MM.1S (cell line): ENCODE measurements at regions not wholly inside any gene's neighbourhood (a gene's known extent, or its start where the extent isn't known, plus 50 kb on each side); places are given as distances from the start of the nearest gene placed in this dataset.

Experiments
- DNase-seq: peaks from one replicate; pipeline ENCODE4 v3.0.0-alpha.2; 2015
- H2AFZ ChIP-seq: fragments of 300-600 bp; sonication (generic); 2 replicates; pipeline ENCODE4 v1.6.0; 2016; ENCODE audit warnings: antibody characterized with exemption, low read length
- H3F3A ChIP-seq: fragments of 300-600 bp; sonication (generic); 2 replicates; pipeline ENCODE4 v1.6.1; 2016; ENCODE audit warnings: mild to moderate bottlenecking, antibody characterized with exemption, low read length, moderate library complexity, mixed read lengths; ENCODE audit not compliant: insufficient read depth
- H3K27ac ChIP-seq: fragments of 300-600 bp; sonication (generic); 2 replicates; pipeline ENCODE4 v1.5.1; 2016; ENCODE audit warnings: mild to moderate bottlenecking, low read length
- H3K27me3 ChIP-seq: fragments of 300-600 bp; sonication (generic); replicated peaks from 2 replicates; pipeline ENCODE4 v1.6.0; 2016; ENCODE audit warnings: low read length; ENCODE audit not compliant: insufficient read depth
- H3K36me3 ChIP-seq: fragments of 300-600 bp; sonication (generic); replicated peaks from 2 replicates; pipeline ENCODE4 v1.6.1; 2016; ENCODE audit warnings: mild to moderate bottlenecking, low read length, mixed read lengths; ENCODE audit not compliant: insufficient read depth
- H3K4me1 ChIP-seq: fragments of 300-600 bp; sonication (generic); 2 replicates; pipeline ENCODE4 v1.6.1; 2016; ENCODE audit warnings: low read length, mixed read lengths
- H3K4me2 ChIP-seq: fragments of 300-600 bp; sonication (generic); 2 replicates; pipeline ENCODE4 v1.6.0; 2016; ENCODE audit warnings: low read depth, low read length
- H3K4me3 ChIP-seq: fragments of 300-600 bp; sonication (generic); 2 replicates; pipeline ENCODE4 v1.5.1; 2016; ENCODE audit warnings: low read length, mixed read lengths
- H3K79me2 ChIP-seq: fragments of 300-600 bp; sonication (generic); 2 replicates; pipeline ENCODE4 v1.6.1; 2016; ENCODE audit warnings: mixed run types, low read length, mixed read lengths
- H3K9ac ChIP-seq: fragments of 300-600 bp; sonication (generic); 2 replicates; pipeline ENCODE4 v1.6.1; 2016; ENCODE audit warnings: low read length, mixed read lengths
- H3K9me2 ChIP-seq: fragments of 300-600 bp; sonication (generic); replicated peaks from 2 replicates; pipeline ENCODE4 v1.6.1; 2016; ENCODE audit warnings: mild to moderate bottlenecking, low read length, mixed read lengths; ENCODE audit not compliant: insufficient read depth
- H3K9me3 ChIP-seq: fragments of 300-600 bp; sonication (generic); replicated peaks from 2 replicates; pipeline ENCODE4 v1.6.1; 2016; ENCODE audit warnings: mild to moderate bottlenecking, low read length, mixed read lengths; ENCODE audit not compliant: insufficient read depth
- H4K20me1 ChIP-seq: fragments of 300-600 bp; sonication (generic); 2 replicates; pipeline ENCODE4 v1.6.1; 2016; ENCODE audit warnings: mild to moderate bottlenecking, low read length, moderate library complexity, mixed read lengths; ENCODE audit not compliant: insufficient read depth
- CTCF ChIP-seq: fragments of 300-600 bp; sonication (generic); IDR thresholded peaks from 2 replicates; pipeline ENCODE4 v1.5.1; 2016; ENCODE audit warnings: antibody characterized with exemption, low read length, mixed read lengths
- EZH2 ChIP-seq: fragments of 300-600 bp; sonication (generic); optimal IDR thresholded peaks from 2 replicates; pipeline ENCODE3; 2017; ENCODE audit warnings: low read depth, mild to moderate bottlenecking, antibody characterized with exemption, low read length, mixed read lengths
- EZH2phosphoT487 ChIP-seq: fragments of 300-600 bp; sonication (generic); IDR thresholded peaks from 2 replicates; pipeline ENCODE4 v1.6.1; 2018; ENCODE audit warnings: antibody characterized with exemption, low read length

GRCh38 chr2:183260527-183260926, 136.3 kb downstream of the NUP35 start:
- Histone ChIP-seq H3F3A (no peaks in the 10 kb centered on the region), H3K36me3 (no peaks in the 10 kb centered on the region), H2AFZ (no peak overlapping the region), H3K9me2 (no peaks in the 10 kb centered on the region), H3K4me2 (no peak overlapping the region), H3K79me2 (no peaks in the 10 kb centered on the region), H3K27ac (no peak overlapping the region), H4K20me1 (no peaks in the 10 kb centered on the region), H3K9me3 (no peaks in the 10 kb centered on the region), H3K4me3 (no peak overlapping the region), H3K9ac (no peak overlapping the region), H3K4me1 (no peaks in the 10 kb centered on the region), H3K27me3 (no peaks in the 10 kb centered on the region)
- no peak for TF ChIP-seq EZH2phosphoT487
- TF ChIP-seq EZH2: no peak
- TF ChIP-seq CTCF: no peak
- no peak for DNase-seq

GRCh38 chr2:183264890-183265535, 140.8 kb downstream of the NUP35 start:
- Histone ChIP-seq H3K9ac (no peak overlapping the region), H3K4me3 (no peak overlapping the region), H3K79me2 (no peaks in the 10 kb centered on the region), H3K27me3 (no peaks in the 10 kb centered on the region), H3K9me2 (no peaks in the 10 kb centered on the region), H3K9me3 (no peaks in the 10 kb centered on the region), H3K27ac (no peak overlapping the region), H2AFZ (no peak overlapping the region), H3K4me1 (no peaks in the 10 kb centered on the region), H3K4me2 (no peak overlapping the region), H3K36me3 (no peaks in the 10 kb centered on the region), H3F3A (no peaks in the 10 kb centered on the region), H4K20me1 (no peaks in the 10 kb centered on the region)
- TF ChIP-seq EZH2: no peak
- TF ChIP-seq EZH2phosphoT487: no peak
- TF ChIP-seq CTCF: no peak
- DNase-seq: no peak

DNA sequence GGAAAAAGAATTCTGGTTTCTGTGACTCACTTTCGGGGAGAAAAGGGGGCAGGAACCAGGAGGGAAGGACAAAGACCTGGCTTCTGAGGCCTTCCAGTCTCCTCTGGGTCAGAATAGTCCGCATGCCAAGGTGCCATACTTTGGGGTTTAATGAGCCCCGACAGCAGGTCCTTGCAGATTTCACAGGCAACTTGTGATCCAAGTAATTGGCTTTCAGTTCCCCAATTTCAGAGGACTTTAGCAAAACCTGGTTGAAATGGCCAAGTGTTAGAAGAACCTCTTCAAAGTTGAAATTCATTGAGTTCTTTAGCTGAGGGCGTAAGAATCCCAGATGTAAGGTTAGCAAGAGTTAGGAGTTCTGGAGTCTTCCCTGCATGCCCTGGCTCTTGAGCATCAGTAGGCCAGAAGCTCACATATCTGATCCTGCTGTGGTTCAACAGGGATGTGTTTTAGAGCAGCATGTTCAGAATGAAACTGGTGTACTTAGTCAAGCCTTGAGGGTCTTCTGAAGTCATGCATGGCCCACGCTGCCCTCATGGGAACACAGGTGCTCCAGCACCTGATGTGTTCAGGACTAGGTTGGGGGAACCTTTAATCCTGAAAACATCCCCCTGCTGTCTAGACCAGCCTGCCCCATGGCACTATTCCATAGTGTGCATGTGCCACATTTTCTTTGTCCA, 143.0 kb downstream of the NUP35 start:
- Histone ChIP-seq H2AFZ (no peak overlapping the region), H3K4me3 (no peak overlapping the region), H4K20me1 (no peaks in the 10 kb centered on the region), H3K9ac (no peak overlapping the region), H3K9me2 (no peaks in the 10 kb centered on the region), H3K79me2 (no peaks in the 10 kb centered on the region), H3F3A (no peaks in the 10 kb centered on the region), H3K27ac (no peak overlapping the region), H3K9me3 (no peaks in the 10 kb centered on the region), H3K36me3 (no peaks in the 10 kb centered on the region), H3K4me2 (no peak overlapping the region), H3K27me3 (no peaks in the 10 kb centered on the region), H3K4me1 (no peaks in the 10 kb centered on the region)
- no peak for TF ChIP-seq EZH2
- no peak for TF ChIP-seq EZH2phosphoT487
- TF ChIP-seq CTCF: no peak
- DNase-seq: no peak
